ENCODE measurements at regions not wholly inside any gene's neighbourhood (a gene's known extent, or its start where the extent isn't known, plus 50 kb on each side); places are given as distances from the start of the nearest gene placed in this dataset.
"Not testable (repeated sequence)": the region's sequence is repeated elsewhere in the genome, so short reads cannot be mapped to it uniquely, and the experiment has no call there.

GRCh38 chr4:92252358-92252757, 51.4 kb upstream of the GRID2 start:
- not testable (repeated sequence) for H3K36me3 ChIP-seq (ENCODE audit: control insufficient read depth, insufficient read depth, low read length); H3K27ac ChIP-seq (ENCODE audit: low read depth, low read length); H3K4me1 ChIP-seq (ENCODE audit: control insufficient read depth, insufficient read depth, low read length); H3K27me3 ChIP-seq (ENCODE audit: control insufficient read depth, insufficient read depth, low read length); H3K4me3 ChIP-seq (ENCODE audit: low read depth, low read length); H3K9ac ChIP-seq (ENCODE audit: low read depth, low read length)
- H3K9me3 ChIP-seq (ENCODE audit: control insufficient read depth, insufficient read depth, low read length), result peaks cover 61% of the 10 kb centered on the region

- Histone ChIP-seq H3K4me1 (ENCODE audit: control insufficient read depth, insufficient read depth, low read length) (no peaks in the 10 kb centered on the region), H3K9me3 (ENCODE audit: control insufficient read depth, insufficient read depth, low read length) (peaks cover 64% of the 10 kb centered on the region), H3K27me3 (ENCODE audit: control insufficient read depth, insufficient read depth, low read length) (peaks cover 6% of the 10 kb centered on the region; the same call in 1 of the 2 replicates), H3K4me3 (ENCODE audit: low read depth, low read length) (no peak overlapping the region), H3K27ac (ENCODE audit: low read depth, low read length) (no peak overlapping the region), H3K9ac (ENCODE audit: low read depth, low read length) (no peak overlapping the region), H3K36me3 (ENCODE audit: control insufficient read depth, insufficient read depth, low read length) (peaks cover 10% of the 10 kb centered on the region)
Measured at GRCh38 chr4:92252846-92253245, 50.9 kb upstream of the GRID2 start.

GRCh38 chr4:92253550-92253949, 50.2 kb upstream of the GRID2 start:
- Histone ChIP-seq H3K9me3 (ENCODE audit: control insufficient read depth, insufficient read depth, low read length) (peaks cover 69% of the 10 kb centered on the region), H3K36me3 (ENCODE audit: control insufficient read depth, insufficient read depth, low read length) (peaks cover 17% of the 10 kb centered on the region), H3K9ac (ENCODE audit: low read depth, low read length) (no peak overlapping the region), H3K4me1 (ENCODE audit: control insufficient read depth, insufficient read depth, low read length) (no peaks in the 10 kb centered on the region), H3K27ac (ENCODE audit: low read depth, low read length) (no peak overlapping the region), H3K4me3 (ENCODE audit: low read depth, low read length) (no peak overlapping the region), H3K27me3 (ENCODE audit: control insufficient read depth, insufficient read depth, low read length) (peaks cover 5% of the 10 kb centered on the region; the same call in 1 of the 2 replicates)

Measured in HUES48 (cell line).